H9 (cell line): ENCODE measurements at regions not wholly inside any gene's neighbourhood (a gene's known extent, or its start where the extent isn't known, plus 50 kb on each side); places are given as distances from the start of the nearest gene placed in this dataset.

ENCODE experiments used
- DNase-seq: peaks from one replicate; pipeline ENCODE4 v3.0.0-alpha.2; 2017
- H2AFZ ChIP-seq: one replicate; pipeline ENCODE4 v1.6.1; 2013; ENCODE audit warnings: mild to moderate bottlenecking, low read length, control low read depth, moderate library complexity
- H2AK5ac ChIP-seq: 2 replicates; pipeline ENCODE4 v1.6.1; 2013; ENCODE audit warnings: low read length, control low read depth, mixed read lengths; ENCODE audit not compliant: insufficient read length
- H2BK120ac ChIP-seq: one replicate; pipeline ENCODE4 v1.6.1; 2013; ENCODE audit warnings: low read depth, mild to moderate bottlenecking, low read length, control low read depth, inconsistent platforms; ENCODE audit not compliant: poor library complexity, severe bottlenecking
- H2BK12ac ChIP-seq: 2 replicates; pipeline ENCODE4 v1.6.1; 2013; ENCODE audit warnings: low read length, control low read depth, mixed read lengths, low read depth; ENCODE audit not compliant: insufficient read length
- H2BK15ac ChIP-seq: 2 replicates; pipeline ENCODE4 v1.6.1; 2013; ENCODE audit warnings: low read depth, low read length, control low read depth
- H2BK20ac ChIP-seq: one replicate; pipeline ENCODE4 v1.6.1; 2013; ENCODE audit warnings: low read depth, mild to moderate bottlenecking, low read length, control low read depth, inconsistent platforms; ENCODE audit not compliant: poor library complexity, severe bottlenecking
- H2BK5ac ChIP-seq: 2 replicates; pipeline ENCODE4 v1.6.1; 2013; ENCODE audit warnings: low read length, control low read depth, mixed read lengths; ENCODE audit not compliant: insufficient read length
- H3K14ac ChIP-seq: 2 replicates; pipeline ENCODE4 v1.6.1; 2013; ENCODE audit warnings: low read length, control low read depth; ENCODE audit not compliant: insufficient read depth
- H3K18ac ChIP-seq: 2 replicates; pipeline ENCODE4 v1.6.1; 2013; ENCODE audit warnings: low read depth, mild to moderate bottlenecking, mixed read lengths, low read length, control low read depth; ENCODE audit not compliant: insufficient read length
- H3K23ac ChIP-seq: 2 replicates; pipeline ENCODE4 v1.6.1; 2013; ENCODE audit warnings: low read length, control low read depth, mixed read lengths, low read depth; ENCODE audit not compliant: insufficient read length
- H3K23me2 ChIP-seq: 2 replicates; pipeline ENCODE4 v1.6.1; 2013; ENCODE audit warnings: low read depth, mild to moderate bottlenecking, mixed read lengths, low read length, control low read depth; ENCODE audit not compliant: insufficient read length, poor library complexity, severe bottlenecking
- H3K27ac ChIP-seq: 2 replicates; pipeline ENCODE4 v1.5.1; 2013; ENCODE audit warnings: low read length, control low read depth, mixed read lengths, low read depth; ENCODE audit not compliant: insufficient read length
- H3K27me3 ChIP-seq: 2 replicates; pipeline ENCODE4 v1.6.1; 2013; ENCODE audit warnings: low read length, control low read depth, inconsistent platforms; ENCODE audit not compliant: insufficient read depth
- H3K4ac ChIP-seq: 2 replicates; pipeline ENCODE4 v1.6.1; 2013; ENCODE audit warnings: low read depth, mild to moderate bottlenecking, control low read depth, inconsistent platforms, low read length, moderate library complexity
- H3K4me1 ChIP-seq: 2 replicates; pipeline ENCODE4 v1.6.1; 2013; ENCODE audit warnings: low read length, control low read depth, inconsistent platforms; ENCODE audit not compliant: insufficient read depth
- H3K4me2 ChIP-seq: 2 replicates; pipeline ENCODE4 v1.6.1; 2013; ENCODE audit warnings: low read length, control low read depth, mixed read lengths; ENCODE audit not compliant: insufficient read length, insufficient read depth
- H3K56ac ChIP-seq: 2 replicates; pipeline ENCODE4 v1.6.1; 2013; ENCODE audit warnings: low read depth, mild to moderate bottlenecking, mixed read lengths, low read length, control low read depth; ENCODE audit not compliant: insufficient read length
- H3K79me1 ChIP-seq: 2 replicates; pipeline ENCODE4 v1.6.1; 2013; ENCODE audit warnings: low read depth, mild to moderate bottlenecking, moderate library complexity, low read length, control low read depth, inconsistent platforms; ENCODE audit not compliant: insufficient read depth, poor library complexity, severe bottlenecking
- H3K79me2 ChIP-seq: 2 replicates; pipeline ENCODE4 v1.6.1; 2013; ENCODE audit warnings: low read length, control low read depth, inconsistent platforms; ENCODE audit not compliant: insufficient read depth
- H3K9ac ChIP-seq: 2 replicates; pipeline ENCODE4 v1.6.1; 2013; ENCODE audit warnings: low read length, control low read depth, mixed read lengths; ENCODE audit not compliant: insufficient read length; ENCODE audit errors: extremely low read depth
- H3K9me3 ChIP-seq: one replicate; pipeline ENCODE4 v1.6.1; 2013; ENCODE audit warnings: low read depth, low read length, inconsistent platforms; ENCODE audit not compliant: control insufficient read depth
- H3T11ph ChIP-seq: one replicate; pipeline ENCODE4 v1.6.1; 2013; ENCODE audit warnings: mild to moderate bottlenecking, low read length, control low read depth, inconsistent platforms
- H4K20me1 ChIP-seq: one replicate; pipeline ENCODE4 v1.6.1; 2013; ENCODE audit not compliant: control insufficient read depth, insufficient read length, insufficient read depth
- H4K5ac ChIP-seq: 2 replicates; pipeline ENCODE4 v1.6.1; 2013; ENCODE audit warnings: low read depth, mild to moderate bottlenecking, mixed read lengths, low read length, control low read depth; ENCODE audit not compliant: insufficient read length
- H4K8ac ChIP-seq: replicated peaks from 2 replicates; pipeline ENCODE4 v1.6.1; 2013; ENCODE audit warnings: low read length, control low read depth, mixed read lengths, low read depth; ENCODE audit not compliant: insufficient read length
- H4K91ac ChIP-seq: 2 replicates; pipeline ENCODE4 v1.6.1; 2013; ENCODE audit warnings: low read depth, mild to moderate bottlenecking, moderate library complexity, mixed read lengths, low read length, control low read depth; ENCODE audit not compliant: insufficient read length
- H3K27ac Mint-ChIP-seq, 3 experiments: 2 replicates in 2 of 3; 3 replicates in 1 of 3; pipeline ENCODE4 v1.8.0; 2020 to 2021; ENCODE audit warnings: mixed read lengths in 3 of 3, mild to moderate bottlenecking in 1 of 3, moderate library complexity in 1 of 3
- H3K27me3 Mint-ChIP-seq: 2 replicates; pipeline ENCODE4 v1.8.0; 2021; ENCODE audit warnings: low read depth, mild to moderate bottlenecking, moderate library complexity, mixed read lengths
- H3K36me3 Mint-ChIP-seq, 3 experiments: 2 replicates in 2 of 3; 3 replicates in 1 of 3; pipeline ENCODE4 v1.8.0; 2020 to 2021; ENCODE audit warnings: low read depth in 3 of 3, mixed read lengths in 3 of 3; ENCODE audit not compliant: insufficient read depth in 1 of 3
- H3K4me1 Mint-ChIP-seq, 2 experiments: 2 replicates each; pipeline ENCODE4 v1.8.0; 2020; ENCODE audit warnings: mixed read lengths in 2 of 2
- H3K4me3 Mint-ChIP-seq, 2 experiments: 2 replicates in 1 of 2; 3 replicates in 1 of 2; pipeline ENCODE4 v1.8.0; 2020 to 2021; ENCODE audit warnings: mild to moderate bottlenecking in 2 of 2, mixed read lengths in 2 of 2, moderate library complexity in 1 of 2
- H3K9me3 Mint-ChIP-seq, 2 experiments: 2 replicates in 1 of 2; 3 replicates in 1 of 2; pipeline ENCODE4 v1.8.0; 2020; ENCODE audit warnings: mild to moderate bottlenecking in 2 of 2, mixed read lengths in 2 of 2, moderate library complexity in 1 of 2
- WGBS: extraction: QIAGEN DNeasy Blood & Tissue Kit; methylation state at CpG from one replicate; pipeline ENCODE4 v1.1.7; 2013; ENCODE audit warnings: missing lambda C conversion rate, low lambda C conversion rate, mixed read lengths; ENCODE audit not compliant: insufficient read length; ENCODE audit errors: extremely low coverage; 5-methylcytosine and 5-hydroxymethylcytosine counted together
- TF ChIP-seq, protein P1 (sequence below): fragments of 200-600 bp; sonication (generic); conservative IDR thresholded peaks from 3 replicates; pipeline ENCODE4 v1.8.0; 2021; ENCODE audit warnings: antibody characterized with exemption, mild to moderate bottlenecking

DNA sequence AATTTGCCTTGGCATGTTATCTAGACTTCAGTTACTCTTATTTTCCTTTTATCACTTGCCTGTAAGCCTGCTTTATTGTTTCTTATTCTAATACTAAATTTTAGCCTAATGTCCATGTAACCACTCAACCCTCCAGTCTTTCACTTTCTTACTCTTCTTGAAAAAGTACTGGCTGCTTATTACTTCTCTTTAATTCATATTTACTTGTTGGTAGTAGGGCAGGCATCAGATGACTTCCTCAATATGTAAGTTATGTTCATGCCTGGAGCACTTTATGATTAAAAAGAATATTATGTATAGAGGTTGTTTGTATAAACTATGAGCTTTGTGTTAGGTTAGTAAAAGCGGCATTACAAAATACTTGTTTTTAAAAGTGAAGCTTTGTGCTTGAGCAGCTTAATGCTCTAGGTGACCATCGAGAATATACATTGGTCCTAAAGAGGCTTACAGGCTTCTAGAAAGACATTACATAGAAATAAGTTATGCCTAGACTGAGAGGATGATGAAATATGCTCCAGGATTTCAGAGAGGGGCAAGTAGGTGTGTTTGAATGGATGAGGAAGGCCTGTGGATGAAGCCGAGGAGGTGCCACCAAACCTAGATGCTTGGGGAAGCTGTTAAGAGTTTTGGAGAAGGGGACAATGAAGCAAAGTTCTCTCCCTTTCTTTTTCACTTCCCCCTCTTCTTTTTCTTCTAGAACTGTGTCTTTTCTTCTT is 207.1 kb upstream of the HDAC9 start:
- H4K91ac ChIP-seq = no peak overlapping the region
- no peak overlapping the region for H2BK20ac ChIP-seq
- H3K56ac ChIP-seq = no peak overlapping the region
- Mint-ChIP-seq H3K9me3 (no peaks in the 10 kb centered on the region), H3K27ac (no peak overlapping the region), H3K27me3 (no peaks in the 10 kb centered on the region), H3K36me3 (no peaks in the 10 kb centered on the region), H3K4me1 (no peaks in the 10 kb centered on the region), H3K4me3 (no peak overlapping the region)
- no peak overlapping the region for H4K5ac ChIP-seq
- H2AFZ ChIP-seq = no peak overlapping the region
- no peak overlapping the region for H3T11ph ChIP-seq
- no peaks in the 10 kb centered on the region for H3K79me1 ChIP-seq
- no peak overlapping the region for H3K4me2 ChIP-seq
- no peak overlapping the region for H2AK5ac ChIP-seq
- H3K79me2 ChIP-seq = no peaks in the 10 kb centered on the region
- WGBS = 100% methylated on average over 1 of the region's 3 CpGs
- H3K23me2 ChIP-seq = no peaks in the 10 kb centered on the region
- H4K20me1 ChIP-seq = no peaks in the 10 kb centered on the region
- TF ChIP-seq, protein P1, sequence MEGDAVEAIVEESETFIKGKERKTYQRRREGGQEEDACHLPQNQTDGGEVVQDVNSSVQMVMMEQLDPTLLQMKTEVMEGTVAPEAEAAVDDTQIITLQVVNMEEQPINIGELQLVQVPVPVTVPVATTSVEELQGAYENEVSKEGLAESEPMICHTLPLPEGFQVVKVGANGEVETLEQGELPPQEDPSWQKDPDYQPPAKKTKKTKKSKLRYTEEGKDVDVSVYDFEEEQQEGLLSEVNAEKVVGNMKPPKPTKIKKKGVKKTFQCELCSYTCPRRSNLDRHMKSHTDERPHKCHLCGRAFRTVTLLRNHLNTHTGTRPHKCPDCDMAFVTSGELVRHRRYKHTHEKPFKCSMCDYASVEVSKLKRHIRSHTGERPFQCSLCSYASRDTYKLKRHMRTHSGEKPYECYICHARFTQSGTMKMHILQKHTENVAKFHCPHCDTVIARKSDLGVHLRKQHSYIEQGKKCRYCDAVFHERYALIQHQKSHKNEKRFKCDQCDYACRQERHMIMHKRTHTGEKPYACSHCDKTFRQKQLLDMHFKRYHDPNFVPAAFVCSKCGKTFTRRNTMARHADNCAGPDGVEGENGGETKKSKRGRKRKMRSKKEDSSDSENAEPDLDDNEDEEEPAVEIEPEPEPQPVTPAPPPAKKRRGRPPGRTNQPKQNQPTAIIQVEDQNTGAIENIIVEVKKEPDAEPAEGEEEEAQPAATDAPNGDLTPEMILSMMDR = no peak
- no peaks in the 10 kb centered on the region for H3K4me1 ChIP-seq
- H2BK5ac ChIP-seq = no peak overlapping the region
- no peak overlapping the region for H3K23ac ChIP-seq
- H3K4ac ChIP-seq = no peak overlapping the region
- H3K18ac ChIP-seq = no peak overlapping the region
- H3K27ac ChIP-seq = no peak overlapping the region
- H2BK12ac ChIP-seq = no peak overlapping the region
- no peak overlapping the region for H2BK15ac ChIP-seq
- no peaks in the 10 kb centered on the region for H3K27me3 ChIP-seq
- H3K9ac ChIP-seq = no peak overlapping the region
- no peak overlapping the region for H4K8ac ChIP-seq
- H2BK120ac ChIP-seq = no peak overlapping the region
- H3K9me3 ChIP-seq = no peaks in the 10 kb centered on the region
- DNase-seq = no peak
- no peak overlapping the region for H3K14ac ChIP-seq
